CD4-positive, alpha-beta T cell treated with Interleukin-4 for 4 hours (primary cell): ENCODE measurements at regions not wholly inside any gene's neighbourhood (a gene's known extent, or its start where the extent isn't known, plus 50 kb on each side); places are given as distances from the start of the nearest gene placed in this dataset.

ENCODE experiments used
- DNase-seq: peaks from one replicate; pipeline ENCODE4 v3.0.0-alpha.2; 2020

DNA sequence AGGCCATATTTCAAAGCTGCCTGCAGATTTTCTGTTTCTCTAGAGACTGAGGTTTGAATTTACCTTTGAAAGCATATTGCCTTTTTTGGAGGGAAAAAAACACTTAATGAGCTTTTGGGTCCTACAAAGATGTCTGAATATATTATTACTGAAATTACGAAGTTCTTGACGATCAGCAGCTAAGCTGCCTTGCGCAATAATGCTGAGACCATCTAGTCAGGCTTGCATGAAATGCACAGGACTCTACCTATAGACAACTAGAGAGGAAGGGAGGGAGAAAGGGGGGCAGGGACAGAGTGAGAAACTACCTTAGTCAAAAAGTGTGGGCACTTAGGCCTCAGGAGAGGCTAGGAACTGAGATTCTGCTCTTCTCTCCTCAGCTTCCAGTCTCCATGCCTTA lies 175.9 kb upstream of the KIF2A start:
- no peak for DNase-seq

GRCh38 chr5:62132276-62132675 lies 173.7 kb upstream of the KIF2A start:
- no peak for DNase-seq

DNA sequence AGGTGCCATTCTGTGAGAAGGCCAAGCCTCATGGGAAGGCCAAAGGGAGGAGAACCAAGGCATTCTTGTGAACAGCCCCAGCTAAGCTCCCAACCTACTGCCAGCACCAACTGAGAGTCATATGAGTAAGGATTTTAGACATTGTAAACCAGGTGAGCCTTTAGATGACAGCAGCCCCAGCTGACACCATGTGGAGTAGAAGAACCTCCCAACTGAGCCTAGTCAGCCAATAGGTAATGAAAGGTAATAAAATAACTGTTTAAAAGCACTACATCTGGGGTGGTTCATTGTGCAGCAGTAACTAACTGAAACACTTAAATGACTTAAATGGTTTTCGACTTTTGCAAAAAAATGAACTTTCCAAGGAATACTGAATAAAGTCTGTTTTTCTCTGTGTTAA lies 172.6 kb upstream of the KIF2A start:
- DNase-seq, result no peak

GRCh38 chr5:62134811-62135210 lies 171.2 kb upstream of the KIF2A start:
- DNase-seq, result no peak

DNA sequence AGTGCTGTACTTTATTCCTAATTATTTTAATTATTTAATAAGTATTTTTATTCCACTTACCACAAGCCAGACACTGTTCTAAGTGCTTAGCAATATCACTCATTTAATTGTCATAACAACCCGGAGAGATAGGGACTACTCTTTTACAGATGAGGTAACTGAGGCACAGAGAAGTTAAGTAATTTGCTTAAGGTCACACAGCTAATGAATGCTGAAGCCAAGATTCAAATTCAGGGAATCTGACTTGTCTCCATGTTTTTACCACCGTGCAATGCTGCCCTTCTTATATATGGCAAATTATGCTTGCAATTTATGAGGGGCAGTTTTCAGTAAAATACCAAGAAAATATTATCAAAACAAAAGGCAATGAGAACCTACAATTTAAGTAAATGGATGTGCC lies 168.4 kb upstream of the KIF2A start:
- DNase-seq, result no peak

DNA sequence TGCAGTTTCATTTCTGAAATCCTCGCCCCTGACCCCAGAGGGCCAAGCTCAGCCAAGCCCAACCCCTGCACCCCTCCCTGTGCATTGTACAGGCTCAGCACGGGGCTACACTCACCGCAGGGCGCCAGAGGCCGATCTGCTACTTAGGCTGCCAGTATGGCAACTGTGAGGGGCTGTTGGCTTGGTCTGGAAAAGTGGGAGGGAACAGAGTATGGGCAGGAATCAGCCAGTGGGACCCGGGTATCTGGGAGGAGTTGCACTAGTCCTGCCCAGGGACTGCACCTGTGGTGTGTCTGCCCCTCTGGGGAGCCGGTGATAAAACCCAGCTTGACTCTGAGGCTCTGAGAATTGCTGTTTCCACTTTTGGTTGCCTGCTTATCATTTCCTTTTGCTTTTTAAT lies 167.4 kb upstream of the KIF2A start:
- no peak for DNase-seq

DNA sequence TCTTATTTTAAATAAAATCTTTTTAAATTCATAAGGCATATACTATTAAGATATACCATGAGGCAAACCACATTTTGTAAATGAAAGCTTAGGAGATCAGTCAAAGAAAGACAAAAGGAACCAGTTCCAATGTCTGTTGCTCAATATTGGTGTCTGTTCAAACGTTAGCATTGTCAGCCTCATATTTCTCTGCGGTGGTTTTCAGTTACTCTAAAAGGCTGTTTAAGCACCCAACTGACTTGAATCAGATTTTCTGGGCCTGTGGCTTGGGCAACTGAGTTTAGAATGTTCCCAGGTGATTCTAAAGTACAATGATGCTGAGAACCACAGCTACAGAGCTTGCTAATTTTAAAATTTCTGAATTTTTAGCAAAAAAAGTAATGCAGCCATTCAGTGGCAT lies 166.3 kb upstream of the KIF2A start:
- DNase-seq, result no peak

GRCh38 chr5:62142351-62142750 lies 163.7 kb upstream of the KIF2A start:
- no peak for DNase-seq

- DNase-seq, result no peak
Measured at GRCh38 chr5:62143268-62144229, 162.5 kb upstream of the KIF2A start.

DNA sequence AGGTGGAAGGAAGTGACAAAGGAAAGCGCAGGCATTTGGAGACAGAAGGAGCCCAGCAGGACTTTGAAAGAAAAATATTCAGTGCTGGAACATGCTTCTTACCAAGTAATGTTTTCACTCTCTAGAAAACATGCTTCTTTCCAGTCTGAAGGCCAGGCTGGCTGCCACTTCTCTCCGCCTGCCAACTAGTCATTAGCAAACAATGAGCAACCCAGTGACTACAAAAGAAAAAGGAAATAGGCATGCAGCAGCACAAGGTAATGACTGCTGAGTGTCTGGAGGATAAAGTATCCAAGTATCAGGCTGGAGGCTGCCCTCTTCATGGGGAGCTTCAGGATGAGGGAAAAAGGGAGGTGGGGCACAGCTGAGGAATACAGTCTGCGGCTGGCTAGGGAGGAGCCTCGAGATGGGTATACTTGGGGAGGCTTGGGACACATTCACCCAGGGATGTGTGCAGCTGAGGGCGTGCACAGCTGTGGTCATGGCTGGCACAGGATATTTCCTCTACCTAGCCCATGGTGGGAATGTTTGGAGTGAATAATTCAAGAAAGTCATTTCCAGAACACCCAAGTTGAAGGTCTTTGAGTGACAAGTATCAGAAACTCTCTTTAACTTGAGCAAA lies 161.5 kb upstream of the KIF2A start:
- DNase-seq, result no peak

DNA sequence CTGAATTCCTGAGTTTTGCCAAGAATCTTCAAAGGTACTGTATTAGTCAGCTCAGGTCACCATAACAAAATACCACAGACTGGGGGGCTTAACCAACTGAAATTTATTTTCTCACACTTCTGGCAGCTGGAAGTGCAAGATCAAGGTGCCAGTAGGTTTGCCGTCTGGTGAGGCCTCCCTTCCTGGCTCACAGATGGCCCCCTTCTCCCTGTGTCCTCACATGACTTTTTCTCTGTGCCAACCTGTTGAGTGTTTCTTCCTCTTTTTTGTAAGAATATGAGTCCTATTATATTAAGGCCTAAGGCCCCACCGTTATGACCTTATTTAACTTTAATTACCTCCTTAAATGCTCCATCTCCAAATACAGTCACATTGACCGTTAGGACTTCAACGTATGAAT lies 156.1 kb upstream of the KIF2A start:
- no peak for DNase-seq

DNA sequence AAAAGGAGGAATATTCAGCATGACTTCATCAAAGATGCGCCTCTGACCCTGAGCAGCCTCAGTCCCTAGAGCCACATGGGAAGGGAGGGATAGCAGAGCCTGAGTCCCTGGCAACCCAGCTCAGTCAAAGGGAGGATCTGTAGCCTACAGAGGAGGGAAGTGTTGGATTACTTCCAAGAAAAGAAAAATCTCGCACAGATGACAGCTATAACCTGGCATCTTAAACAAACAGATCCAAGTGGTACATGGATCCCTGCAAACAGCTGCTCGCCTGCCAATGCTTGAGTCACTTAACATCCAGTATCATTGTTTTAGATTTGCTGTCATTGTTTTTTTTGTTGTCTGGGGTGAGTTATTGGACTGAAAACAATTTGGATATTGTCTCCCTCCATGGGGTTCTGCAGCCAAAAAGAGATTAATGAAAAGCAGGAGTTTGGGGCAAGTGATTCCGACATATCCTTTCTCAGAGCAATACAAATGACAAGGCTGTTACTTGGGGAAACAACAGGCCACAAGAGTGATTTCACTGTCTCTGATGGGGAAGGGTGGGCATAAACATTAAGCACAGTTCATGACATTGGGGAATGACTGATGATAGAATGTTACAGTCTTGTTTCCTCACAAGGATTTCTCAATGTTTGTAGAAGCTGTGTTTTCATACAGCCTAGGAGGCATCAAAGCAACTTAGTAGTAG lies 153.5 kb upstream of the KIF2A start:
- DNase-seq, result no peak

- no peak for DNase-seq
Measured at GRCh38 chr5:62154758-62155157, 151.2 kb upstream of the KIF2A start.

DNA sequence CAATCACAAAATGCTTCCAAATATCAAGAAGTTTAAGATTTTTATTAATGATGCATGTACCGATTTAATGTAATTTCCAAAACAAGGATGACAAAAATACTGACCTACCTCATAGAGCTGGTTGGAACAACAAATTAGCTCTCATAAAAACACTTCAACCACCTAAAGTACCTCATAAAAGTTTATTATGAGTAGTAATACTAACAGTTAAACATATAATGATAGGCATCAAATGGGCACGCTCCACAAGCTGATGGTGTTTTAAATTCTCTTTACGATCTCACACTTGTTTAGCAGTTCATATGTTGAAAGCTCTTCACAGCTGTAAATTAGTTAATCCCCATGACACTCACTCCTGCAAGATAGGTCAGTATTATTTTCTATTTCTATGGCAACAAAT lies 150.0 kb upstream of the KIF2A start:
- no peak for DNase-seq

- no peak for DNase-seq
Measured at GRCh38 chr5:62167561-62168057, 138.4 kb upstream of the KIF2A start.

DNA sequence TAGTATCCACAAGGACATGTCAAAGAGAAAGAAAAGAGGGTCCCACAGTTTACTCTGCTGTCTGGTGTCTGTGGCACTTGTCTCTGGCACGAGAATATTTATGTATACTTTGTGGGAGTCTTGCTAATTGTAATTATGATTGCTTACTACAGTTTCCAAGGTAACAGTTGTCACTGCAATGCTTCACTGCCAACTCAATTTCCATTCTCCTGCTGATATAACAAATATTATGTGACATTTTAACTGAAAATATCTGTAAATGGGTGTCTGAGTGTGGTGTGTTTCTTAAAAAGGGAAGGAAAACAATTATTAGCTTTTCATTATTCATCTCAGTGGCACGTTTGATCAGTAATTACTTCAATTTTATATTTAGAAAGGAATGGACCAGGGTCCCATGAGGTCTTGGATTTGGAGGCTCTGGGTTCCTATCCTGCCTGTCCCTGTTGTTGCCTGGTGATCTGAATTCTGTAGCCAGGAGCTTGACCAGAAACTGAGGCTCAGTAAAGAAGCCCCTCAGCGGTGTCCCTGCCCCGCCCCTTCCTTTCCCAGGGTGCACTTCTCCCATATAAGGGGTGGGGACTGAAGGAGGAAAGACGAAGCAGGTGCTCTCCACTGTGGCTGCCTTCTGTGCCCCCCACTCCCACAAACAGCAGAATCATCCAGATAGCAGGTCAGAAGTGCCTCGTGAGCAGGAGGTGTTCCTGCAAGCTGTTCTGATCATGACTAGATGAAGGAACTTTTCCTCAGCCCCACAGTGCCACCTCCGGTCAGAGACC lies 137.3 kb upstream of the KIF2A start:
- no peak for DNase-seq

DNA sequence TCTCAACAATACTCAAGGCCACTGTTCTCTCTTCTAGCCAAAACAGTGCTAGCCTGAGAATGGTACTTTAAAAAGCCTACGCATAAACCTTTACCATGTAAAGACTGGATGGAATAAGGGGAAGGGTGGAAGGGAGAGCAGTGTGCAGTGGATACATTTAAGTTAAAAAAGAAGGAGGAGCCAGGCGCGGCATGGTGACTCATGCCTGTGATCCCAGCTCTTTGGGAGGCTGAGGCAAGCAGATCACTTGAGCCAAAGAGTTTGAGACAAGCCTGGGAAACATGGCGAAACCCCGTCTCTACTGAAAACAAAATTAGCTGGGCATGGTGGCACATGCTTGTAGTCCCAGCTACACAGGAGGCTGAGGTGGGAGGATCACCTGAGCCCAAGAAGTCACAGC lies 127.7 kb upstream of the KIF2A start:
- DNase-seq, result no peak

GRCh38 chr5:62182802-62183201 lies 123.2 kb upstream of the KIF2A start:
- DNase-seq, result no peak

GRCh38 chr5:62183727-62184126 lies 122.3 kb upstream of the KIF2A start:
- DNase-seq, result no peak

DNA sequence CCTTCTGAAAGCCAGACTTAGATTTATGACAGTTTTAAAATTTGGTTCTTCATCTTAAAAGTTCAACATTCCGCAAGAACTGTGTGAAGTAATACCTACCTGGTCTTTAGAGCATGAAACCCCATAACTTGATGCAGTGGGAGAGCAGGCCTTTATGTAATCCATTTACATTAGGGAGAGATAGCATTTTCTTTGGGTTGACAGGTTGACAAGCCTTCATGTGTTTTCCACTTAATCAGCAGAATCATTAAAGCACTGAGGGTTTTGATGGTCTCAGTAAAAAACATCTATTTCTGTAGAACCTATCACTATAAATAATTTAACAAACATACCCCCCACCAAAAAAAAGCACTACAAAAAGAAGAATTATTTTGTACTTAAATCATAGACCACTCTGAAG lies 121.6 kb upstream of the KIF2A start:
- no peak for DNase-seq

DNA sequence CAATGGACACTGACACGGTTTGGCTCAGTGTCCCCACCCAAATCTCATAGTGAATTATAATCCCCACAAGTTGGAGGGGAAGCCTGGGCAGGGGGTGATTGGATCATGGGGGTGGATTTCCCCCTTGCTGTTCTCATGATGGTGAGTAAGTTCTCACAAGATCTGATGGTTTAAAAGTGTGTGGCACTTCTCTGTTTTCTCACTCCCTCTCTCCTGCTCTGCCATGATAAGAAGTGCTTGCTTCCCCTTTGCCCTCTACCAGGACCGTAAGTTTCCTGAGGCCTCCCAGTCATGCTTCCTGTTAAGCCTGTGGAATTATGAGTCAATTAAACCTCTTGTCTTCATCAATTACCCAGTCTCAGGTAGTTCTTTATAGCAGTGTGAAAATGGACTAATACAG lies 115.8 kb upstream of the KIF2A start:
- DNase-seq, result no peak

DNA sequence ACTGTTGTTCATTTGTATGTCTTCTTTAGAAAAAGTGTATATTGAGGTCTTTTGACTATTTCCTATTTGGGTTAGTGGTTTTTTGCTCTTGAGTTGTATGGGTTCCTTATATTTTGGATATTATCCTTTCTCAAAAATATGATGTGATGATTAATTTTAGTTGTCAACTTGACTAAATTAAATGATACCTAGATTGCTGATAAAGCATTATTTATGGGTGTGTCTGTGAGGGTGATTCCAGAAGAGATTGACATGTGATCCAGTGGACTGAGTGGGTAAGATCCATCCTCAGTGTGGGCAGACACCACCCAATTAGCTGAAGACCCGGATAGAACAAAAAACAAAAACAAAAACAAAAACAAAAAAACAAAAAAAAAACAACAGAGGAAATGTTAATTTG lies 115.1 kb upstream of the KIF2A start:
- DNase-seq, result no peak

GRCh38 chr5:62192958-62193357 lies 113.0 kb upstream of the KIF2A start:
- DNase-seq, result no peak
